ENCODE measurements at regions not wholly inside any gene's neighbourhood (a gene's known extent, or its start where the extent isn't known, plus 50 kb on each side); places are given as distances from the start of the nearest gene placed in this dataset.

GRCh38 chr5:25459082-25459481 lies 814.3 kb upstream of the CDH10 start (continued):
- no peak for TF ChIP-seq CHD7 (IDR thresholded peaks at IDR 0.05; ENCODE audit: insufficient replicate concordance, low read length)
- TF ChIP-seq HDAC2 (IDR thresholded peaks at IDR 0.05; ENCODE audit: borderline replicate concordance in 1 of 2, low read depth in 2 of 2, low read length in 2 of 2): no peak
- TF ChIP-seq POLR2A (IDR thresholded peaks at IDR 0.05; ENCODE audit: control extremely low read depth in 1 of 2, low read depth in 2 of 2, low read length in 2 of 2): no peak
- no peak for TF ChIP-seq CREB1 (IDR thresholded peaks at IDR 0.05)
- no peak for TF ChIP-seq CEBPB (IDR thresholded peaks at IDR 0.05; ENCODE audit: low read depth, low read length)
- TF ChIP-seq CBX8 (IDR thresholded peaks at IDR 0.05; ENCODE audit: borderline replicate concordance, low read depth, low read length): no peak
- no peak for TF ChIP-seq FOSL1 (IDR thresholded peaks at IDR 0.05; ENCODE audit: insufficient read depth, low read depth, low read length)
- TF ChIP-seq TCF12 (IDR thresholded peaks at IDR 0.05; ENCODE audit: low read depth, low read length): no peak

Data from H1 (cell line).